ENCODE measurements at regions not wholly inside any gene's neighbourhood (a gene's known extent, or its start where the extent isn't known, plus 50 kb on each side); places are given as distances from the start of the nearest gene placed in this dataset.

- intact Hi-C loops (cut with DNase I) = no loop called here
- no peak for DNase-seq (ENCODE audit: low spot score)
Measured at GRCh38 chr5:20537911-20538703, 550.1 kb upstream of the CDH18 start.

DNA sequence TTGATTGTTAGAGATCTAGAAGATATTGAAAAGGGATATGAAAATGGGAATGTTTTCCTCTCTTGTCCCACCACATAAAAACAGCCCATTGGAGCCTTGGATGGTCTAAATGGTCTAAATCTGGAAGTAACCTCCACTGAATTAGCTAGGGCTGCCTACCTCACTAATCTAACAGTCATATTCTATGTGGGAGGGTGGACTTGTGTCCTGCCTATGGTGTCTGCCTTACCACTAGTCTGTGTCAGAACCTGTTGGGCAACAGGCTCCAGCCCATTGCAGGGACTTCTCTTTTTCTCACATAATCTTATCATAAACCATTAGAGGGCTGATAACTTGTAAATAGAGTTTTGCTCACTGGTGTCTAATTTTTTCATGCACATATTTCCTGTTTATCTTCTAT, 548.8 kb upstream of the CDH18 start:
- intact Hi-C loops (cut with DNase I) = no loop called here
- no peak for DNase-seq (ENCODE audit: low spot score)

DNA sequence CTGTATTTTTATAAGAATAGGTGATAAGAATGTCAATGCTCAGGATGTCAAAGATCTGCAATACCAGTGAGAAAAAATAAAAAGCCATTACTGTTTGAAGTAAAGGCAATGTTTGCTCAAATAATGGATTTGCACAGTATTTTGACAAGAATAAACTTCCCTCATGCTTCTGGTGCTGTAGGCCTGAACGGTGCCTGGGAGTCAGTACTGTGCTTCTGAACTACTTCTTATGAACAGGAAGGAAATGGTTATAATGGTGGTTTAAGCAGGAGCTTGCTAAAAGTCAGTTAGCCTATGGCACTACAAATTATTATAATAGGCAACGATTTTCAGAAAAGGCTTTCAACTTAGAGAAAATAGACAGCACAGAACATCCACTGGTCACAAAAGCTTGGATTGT, 548.3 kb upstream of the CDH18 start:
- intact Hi-C loops (cut with DNase I) = no loop called here
- DNase-seq (ENCODE audit: low spot score) = no peak

- intact Hi-C loops (cut with DNase I) = no loop called here
- no peak for DNase-seq (ENCODE audit: low spot score)
Measured at GRCh38 chr5:20528471-20528870, 540.5 kb upstream of the CDH18 start.

GRCh38 chr5:20524991-20525529, 537.1 kb upstream of the CDH18 start:
- no peak for DNase-seq (ENCODE audit: low spot score)
- intact Hi-C loops (cut with DNase I) = no loop called here

GRCh38 chr5:20522905-20523482, 535.0 kb upstream of the CDH18 start:
- DNase-seq (ENCODE audit: low spot score) = no peak

GRCh38 chr5:20515606-20516005, 527.6 kb upstream of the CDH18 start:
- DNase-seq (ENCODE audit: low spot score) = no peak
- intact Hi-C loops (cut with DNase I) = no loop called here

More at GRCh38 chr5:20522905-20523482, 535.0 kb upstream of the CDH18 start:
- intact Hi-C loops (cut with DNase I) = no loop called here

DNA sequence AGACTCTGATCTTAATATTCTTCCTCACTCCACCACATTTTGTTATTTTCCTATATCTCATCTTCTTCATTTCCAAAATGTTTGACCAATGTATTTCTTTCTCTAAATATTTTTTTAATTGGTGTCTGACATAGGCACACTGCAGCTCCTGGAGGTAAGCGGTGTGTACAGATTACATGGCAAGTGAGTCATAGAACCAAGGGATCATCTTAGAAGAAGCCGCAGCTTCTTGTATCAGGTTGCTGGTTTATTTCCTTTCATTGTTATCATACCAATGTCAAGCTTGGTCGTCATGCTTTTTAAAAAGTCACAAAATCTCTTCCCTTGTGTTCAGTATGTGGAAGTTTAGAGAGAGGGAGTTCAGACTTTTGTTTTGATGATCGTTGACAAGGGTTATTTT, 526.1 kb upstream of the CDH18 start:
- intact Hi-C loops (cut with DNase I) = no loop called here
- no peak for DNase-seq (ENCODE audit: low spot score)

DNA sequence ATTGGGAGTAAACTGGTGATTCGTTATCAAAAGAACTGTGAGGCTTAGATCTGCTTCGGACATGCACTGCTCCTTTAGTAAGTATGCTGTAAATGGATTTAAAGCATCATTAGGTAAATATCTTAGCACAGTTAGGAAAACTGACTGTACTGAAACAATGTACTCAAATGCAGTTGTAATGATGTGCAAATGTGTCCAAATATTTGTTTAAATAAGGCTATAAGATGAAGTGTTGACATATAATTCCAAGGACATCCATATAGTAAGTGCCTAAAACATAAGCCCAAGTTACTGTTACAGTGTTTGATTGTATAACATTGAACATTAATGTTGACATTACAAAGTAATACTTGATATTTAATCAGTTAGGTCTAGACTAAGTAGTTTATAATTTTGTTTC, 512.5 kb upstream of the CDH18 start:
- intact Hi-C loops (cut with DNase I) = no loop called here
- no peak for DNase-seq (ENCODE audit: low spot score)

- intact Hi-C loops (cut with DNase I) = no loop called here
- DNase-seq (ENCODE audit: low spot score) = no peak
Measured at GRCh38 chr5:20498926-20499325, 510.9 kb upstream of the CDH18 start.

GRCh38 chr5:20498102-20498501, 510.1 kb upstream of the CDH18 start:
- intact Hi-C loops (cut with DNase I) = no loop called here
- no peak for DNase-seq (ENCODE audit: low spot score)

DNA sequence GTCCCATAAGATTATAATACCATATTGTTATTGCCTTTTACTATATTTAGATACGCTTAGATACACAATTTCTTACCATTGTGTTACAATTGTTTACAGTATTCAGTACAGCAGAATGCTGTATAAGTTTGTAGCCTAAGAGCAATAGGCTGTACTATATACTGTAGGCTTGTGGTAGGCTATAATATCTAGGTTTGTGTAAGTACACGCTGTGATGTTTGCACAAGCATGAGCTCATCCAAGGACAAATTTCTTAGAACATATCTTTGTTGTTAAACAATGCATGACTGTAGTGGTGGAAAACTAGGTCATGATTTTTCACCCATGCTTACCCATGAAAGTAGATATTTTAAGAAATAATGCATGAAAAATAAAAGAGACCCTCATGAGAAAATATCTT, 509.4 kb upstream of the CDH18 start:
- intact Hi-C loops (cut with DNase I) = no loop called here
- no peak for DNase-seq (ENCODE audit: low spot score)

DNA sequence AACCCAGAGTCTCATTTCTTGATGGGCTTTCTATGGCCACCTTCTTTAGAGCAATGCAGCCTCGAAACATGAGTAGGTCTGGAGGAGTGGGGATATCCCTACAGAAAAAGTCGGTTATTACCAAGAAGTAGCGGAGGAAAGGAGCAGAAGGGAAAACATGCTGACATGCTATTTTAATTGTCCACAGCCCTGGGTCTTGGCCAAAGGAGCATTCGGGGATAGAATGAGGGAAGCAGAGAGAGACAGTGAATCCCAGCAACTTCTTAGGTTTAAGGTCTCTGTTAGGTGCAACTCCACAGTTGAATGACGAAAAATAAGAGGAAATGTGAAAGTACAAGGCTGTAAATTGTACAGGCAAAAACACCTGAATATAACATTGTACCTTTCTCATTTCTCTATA, 506.7 kb upstream of the CDH18 start:
- intact Hi-C loops (cut with DNase I) = no loop called here
- no peak for DNase-seq (ENCODE audit: low spot score)

DNA sequence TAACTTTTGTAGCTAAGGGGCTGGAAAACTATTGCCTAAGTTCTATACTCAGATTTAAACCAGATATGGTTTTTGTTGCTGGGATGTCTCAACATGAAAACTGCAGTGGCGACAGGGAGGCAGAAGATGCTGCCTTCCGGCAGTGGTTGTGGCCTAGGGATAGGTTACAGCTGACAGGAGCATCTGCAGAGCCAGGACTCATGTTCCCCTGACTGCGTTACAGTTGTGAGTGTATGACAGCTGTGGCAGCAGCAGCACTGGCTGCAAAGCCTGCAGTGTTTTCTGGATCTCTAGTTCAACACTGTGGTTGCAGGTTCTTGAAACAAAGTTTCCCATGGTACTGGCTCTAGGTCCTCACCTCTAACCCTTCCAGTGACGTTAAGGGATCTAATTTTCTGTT, 498.8 kb upstream of the CDH18 start:
- intact Hi-C loops (cut with DNase I) = no loop called here
- no peak for DNase-seq (ENCODE audit: low spot score)

DNA sequence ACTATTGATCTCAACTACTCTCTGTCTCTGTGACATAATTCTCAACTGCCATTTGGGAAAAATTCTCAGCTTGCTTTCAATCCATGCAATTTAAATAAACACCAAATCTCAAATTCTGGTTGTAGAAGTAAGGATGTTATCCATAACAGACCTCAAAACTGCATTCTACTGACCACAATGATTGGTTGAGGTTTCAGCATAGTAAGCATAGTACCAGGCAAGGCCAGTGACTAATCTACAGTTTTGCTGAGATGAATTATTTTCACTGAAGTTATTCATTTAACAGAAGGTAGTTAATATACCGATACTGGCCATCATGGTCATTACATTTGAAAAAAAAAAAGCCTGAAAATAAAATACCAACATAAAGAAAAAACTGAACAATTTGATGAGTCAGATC, 488.0 kb upstream of the CDH18 start:
- intact Hi-C loops (cut with DNase I) = no loop called here
- DNase-seq (ENCODE audit: low spot score) = no peak

- intact Hi-C loops (cut with DNase I) = no loop called here
- DNase-seq (ENCODE audit: low spot score) = no peak
Measured at GRCh38 chr5:20470997-20471396, 483.0 kb upstream of the CDH18 start.

DNA sequence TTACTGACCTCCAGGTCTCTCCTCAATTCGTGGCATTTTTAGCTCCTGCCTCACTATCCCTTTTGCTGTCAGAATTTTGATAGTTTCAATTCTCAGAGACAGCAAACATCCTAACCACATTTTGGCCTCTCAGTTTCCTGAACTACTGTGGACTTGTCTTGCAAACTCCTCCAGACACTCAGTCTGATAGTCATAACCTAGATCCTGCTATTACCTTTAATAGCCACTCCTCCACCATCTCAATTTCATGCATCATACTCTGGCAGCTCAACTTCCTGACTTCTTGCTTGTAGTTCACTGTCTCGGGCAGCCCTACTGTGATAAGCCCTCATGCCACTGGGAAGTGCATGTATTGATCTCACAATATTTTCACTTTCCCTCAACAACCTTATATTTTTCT, 481.8 kb upstream of the CDH18 start:
- no peak for DNase-seq (ENCODE audit: low spot score)
- intact Hi-C loops (cut with DNase I) = no loop called here

DNA sequence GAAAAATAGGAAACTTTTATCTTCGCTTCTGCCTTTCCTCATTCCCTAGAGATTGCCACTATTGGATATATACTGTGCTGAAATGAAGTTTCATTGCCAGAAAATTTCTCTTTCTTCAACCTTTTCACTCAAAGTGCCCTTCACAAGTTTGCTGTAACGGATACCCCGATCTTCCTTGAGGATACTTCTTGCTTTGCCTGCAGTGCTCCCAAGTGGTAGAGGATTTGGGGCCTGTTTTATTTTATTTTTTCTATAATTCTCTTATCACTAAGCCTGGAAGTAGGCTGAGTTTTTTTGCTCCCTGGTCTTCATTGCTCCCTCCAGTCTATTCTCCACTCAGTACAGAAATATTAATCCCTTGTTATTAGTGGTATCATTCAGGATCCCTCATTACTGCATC, 481.4 kb upstream of the CDH18 start:
- intact Hi-C loops (cut with DNase I) = no loop called here
- no peak for DNase-seq (ENCODE audit: low spot score)

DNA sequence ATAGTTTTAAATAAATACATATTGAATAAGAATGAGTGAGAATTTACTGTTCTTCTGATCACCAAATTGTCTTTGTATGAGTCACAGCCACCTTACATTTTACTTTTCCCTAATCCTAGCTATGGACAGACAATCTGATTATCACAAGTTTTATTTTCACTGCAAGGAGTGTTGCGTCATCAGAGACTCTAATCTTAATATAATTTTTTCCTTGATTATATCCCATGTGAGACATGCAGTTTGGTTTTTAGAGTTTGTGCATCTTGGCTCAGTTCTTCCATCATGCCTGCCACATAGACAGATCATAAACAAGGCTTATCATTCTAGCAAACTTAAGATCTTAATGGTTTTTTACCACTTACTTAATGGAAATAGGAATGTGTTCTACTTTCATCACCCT, 478.5 kb upstream of the CDH18 start:
- no peak for DNase-seq (ENCODE audit: low spot score)
- intact Hi-C loops (cut with DNase I) = no loop called here

DNA sequence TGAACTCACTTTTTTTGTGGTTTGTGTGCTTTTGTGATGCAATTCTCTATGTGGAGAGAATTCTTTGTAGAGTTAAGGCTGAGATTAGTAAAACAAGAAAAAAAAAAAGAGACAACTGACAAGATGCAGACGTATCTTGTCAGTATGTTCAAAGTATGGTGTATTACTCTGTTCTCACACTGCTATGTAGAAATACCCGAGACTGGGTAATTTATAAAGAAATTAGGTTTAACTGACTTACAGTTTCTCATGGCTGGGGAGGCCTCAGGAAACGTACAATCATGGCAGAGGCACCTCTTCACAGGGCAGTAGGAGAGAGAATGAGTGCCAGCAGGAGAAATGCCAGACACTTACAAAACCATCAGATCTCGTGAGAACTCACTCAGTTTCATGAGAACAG, 475.2 kb upstream of the CDH18 start:
- intact Hi-C loops (cut with DNase I) = no loop called here
- no peak for DNase-seq (ENCODE audit: low spot score)

DNA sequence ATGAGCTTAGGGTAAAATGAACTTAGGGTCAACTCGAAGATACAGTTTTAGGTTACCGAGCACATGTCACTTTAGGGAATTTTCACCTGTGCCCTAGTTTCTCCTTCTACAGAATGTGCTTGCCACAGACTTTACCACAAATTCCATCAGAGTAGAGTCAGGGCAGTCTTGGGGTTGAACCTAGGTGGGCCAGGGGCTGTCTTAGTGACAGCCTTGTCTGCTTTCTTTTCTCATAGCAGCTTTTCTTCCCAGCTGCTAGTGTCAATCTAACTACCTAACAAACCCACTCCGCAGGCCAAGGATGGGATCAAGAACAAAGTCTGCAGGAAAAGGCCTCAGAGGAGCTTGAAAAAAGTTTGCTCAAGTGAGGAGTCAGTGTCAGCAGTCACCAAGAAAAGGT, 458.1 kb upstream of the CDH18 start:
- intact Hi-C loops (cut with DNase I) = no loop called here

More for the DNA sequence above, 458.1 kb upstream of the CDH18 start:
- DNase-seq (ENCODE audit: low spot score) = no peak
